ENCODE measurements at regions not wholly inside any gene's neighbourhood (a gene's known extent, or its start where the extent isn't known, plus 50 kb on each side); places are given as distances from the start of the nearest gene placed in this dataset.

DNA sequence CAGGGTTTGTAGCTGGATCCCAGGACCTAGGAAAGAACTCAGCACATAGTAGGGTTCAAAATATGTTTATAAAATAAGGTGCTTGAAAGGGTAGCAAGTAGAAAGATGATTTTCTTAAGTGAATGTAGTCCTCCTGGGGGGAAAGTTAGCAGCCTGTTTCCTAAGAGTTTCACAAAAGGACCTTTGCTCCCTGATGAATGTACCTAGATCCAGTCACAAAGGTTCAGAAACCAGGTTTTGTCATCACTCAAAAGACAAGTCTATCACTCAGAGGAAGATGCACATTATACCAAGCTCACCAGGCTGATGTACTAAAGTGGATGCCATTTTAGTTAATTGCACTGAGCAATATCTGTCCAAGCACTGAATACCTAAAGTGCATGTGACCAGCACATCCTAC lies 378.2 kb downstream of the BCL11A start:
- TF ChIP-seq, protein P1, sequence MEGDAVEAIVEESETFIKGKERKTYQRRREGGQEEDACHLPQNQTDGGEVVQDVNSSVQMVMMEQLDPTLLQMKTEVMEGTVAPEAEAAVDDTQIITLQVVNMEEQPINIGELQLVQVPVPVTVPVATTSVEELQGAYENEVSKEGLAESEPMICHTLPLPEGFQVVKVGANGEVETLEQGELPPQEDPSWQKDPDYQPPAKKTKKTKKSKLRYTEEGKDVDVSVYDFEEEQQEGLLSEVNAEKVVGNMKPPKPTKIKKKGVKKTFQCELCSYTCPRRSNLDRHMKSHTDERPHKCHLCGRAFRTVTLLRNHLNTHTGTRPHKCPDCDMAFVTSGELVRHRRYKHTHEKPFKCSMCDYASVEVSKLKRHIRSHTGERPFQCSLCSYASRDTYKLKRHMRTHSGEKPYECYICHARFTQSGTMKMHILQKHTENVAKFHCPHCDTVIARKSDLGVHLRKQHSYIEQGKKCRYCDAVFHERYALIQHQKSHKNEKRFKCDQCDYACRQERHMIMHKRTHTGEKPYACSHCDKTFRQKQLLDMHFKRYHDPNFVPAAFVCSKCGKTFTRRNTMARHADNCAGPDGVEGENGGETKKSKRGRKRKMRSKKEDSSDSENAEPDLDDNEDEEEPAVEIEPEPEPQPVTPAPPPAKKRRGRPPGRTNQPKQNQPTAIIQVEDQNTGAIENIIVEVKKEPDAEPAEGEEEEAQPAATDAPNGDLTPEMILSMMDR (IDR thresholded peaks at IDR 0.05): no peak
- TF ChIP-seq POLR2AphosphoS5 (IDR thresholded peaks at IDR 0.05) (no peak), POLR2A (IDR thresholded peaks at IDR 0.05) (no peak)
